Activated naive CD4-positive, alpha-beta T cell treated with Interleukin-2 at 50 U/mL for 16 hours (primary cell): ENCODE measurements at regions not wholly inside any gene's neighbourhood (a gene's known extent, or its start where the extent isn't known, plus 50 kb on each side); places are given as distances from the start of the nearest gene placed in this dataset.

Source experiments
- DNase-seq: peaks from one replicate; pipeline ENCODE4 v3.0.0-alpha.2; 2020

- DNase-seq: no peak
Measured at GRCh38 chr5:68628082-68628814, 412.7 kb downstream of the PIK3R1 start.

GRCh38 chr5:68630354-68630753 lies 414.8 kb downstream of the PIK3R1 start:
- no peak for DNase-seq

- no peak for DNase-seq
Measured at GRCh38 chr5:68631884-68632283, 416.3 kb downstream of the PIK3R1 start.

GRCh38 chr5:68641211-68641610 lies 425.7 kb downstream of the PIK3R1 start:
- no peak for DNase-seq

GRCh38 chr5:68643064-68643463 lies 427.5 kb downstream of the PIK3R1 start:
- no peak for DNase-seq

- no peak for DNase-seq
Measured at GRCh38 chr5:68644971-68645370, 429.4 kb downstream of the PIK3R1 start.

GRCh38 chr5:68646144-68646543 lies 430.6 kb downstream of the PIK3R1 start:
- DNase-seq: no peak

- DNase-seq: no peak
Measured at GRCh38 chr5:68647743-68648142, 432.2 kb downstream of the PIK3R1 start.

- no peak for DNase-seq
Measured at GRCh38 chr5:68648944-68649857, 433.6 kb downstream of the PIK3R1 start.

- DNase-seq: no peak
Measured at GRCh38 chr5:68652534-68652965, 437.0 kb downstream of the PIK3R1 start.

GRCh38 chr5:68653471-68653870 lies 437.9 kb downstream of the PIK3R1 start:
- no peak for DNase-seq

- DNase-seq: no peak
Measured at GRCh38 chr5:68657055-68657961, 436.5 kb upstream of the SLC30A5 start.

- no peak for DNase-seq
Measured at GRCh38 chr5:68658810-68659372, 434.9 kb upstream of the SLC30A5 start.

GRCh38 chr5:68659881-68660280 lies 433.9 kb upstream of the SLC30A5 start:
- no peak for DNase-seq

- peak; percentile 12 for DNase-seq
Measured at GRCh38 chr5:68661237-68661636, 432.6 kb upstream of the SLC30A5 start.

GRCh38 chr5:68662804-68663307 lies 431.0 kb upstream of the SLC30A5 start:
- DNase-seq: no peak

- no peak for DNase-seq
Measured at GRCh38 chr5:68669864-68670575, 423.8 kb upstream of the SLC30A5 start.

GRCh38 chr5:68673106-68673822 lies 420.6 kb upstream of the SLC30A5 start:
- DNase-seq: no peak

- no peak for DNase-seq
Measured at GRCh38 chr5:68673823-68674180, 420.0 kb upstream of the SLC30A5 start.

GRCh38 chr5:68679041-68679440 lies 414.8 kb upstream of the SLC30A5 start:
- no peak for DNase-seq

- DNase-seq: no peak
Measured at GRCh38 chr5:68680366-68680765, 413.4 kb upstream of the SLC30A5 start.
